ENCODE measurements at regions not wholly inside any gene's neighbourhood (a gene's known extent, or its start where the extent isn't known, plus 50 kb on each side); places are given as distances from the start of the nearest gene placed in this dataset.

GRCh38 chr1:14037101-14037847, 337.3 kb downstream of the PRDM2 start:
- CTCF ChIA-PET: no interaction called here
- H3K4me3 ChIP-seq (ENCODE audit: low read depth, low read length): no peak overlapping the region
- DNase-seq (ENCODE audit: low read depth, low spot score): no peak
- no peak for TF ChIP-seq CTCF (IDR thresholded peaks at IDR 0.05; ENCODE audit: insufficient read depth, low read length, missing control alignments)
- POLR2A ChIA-PET: no interaction called here

DNA sequence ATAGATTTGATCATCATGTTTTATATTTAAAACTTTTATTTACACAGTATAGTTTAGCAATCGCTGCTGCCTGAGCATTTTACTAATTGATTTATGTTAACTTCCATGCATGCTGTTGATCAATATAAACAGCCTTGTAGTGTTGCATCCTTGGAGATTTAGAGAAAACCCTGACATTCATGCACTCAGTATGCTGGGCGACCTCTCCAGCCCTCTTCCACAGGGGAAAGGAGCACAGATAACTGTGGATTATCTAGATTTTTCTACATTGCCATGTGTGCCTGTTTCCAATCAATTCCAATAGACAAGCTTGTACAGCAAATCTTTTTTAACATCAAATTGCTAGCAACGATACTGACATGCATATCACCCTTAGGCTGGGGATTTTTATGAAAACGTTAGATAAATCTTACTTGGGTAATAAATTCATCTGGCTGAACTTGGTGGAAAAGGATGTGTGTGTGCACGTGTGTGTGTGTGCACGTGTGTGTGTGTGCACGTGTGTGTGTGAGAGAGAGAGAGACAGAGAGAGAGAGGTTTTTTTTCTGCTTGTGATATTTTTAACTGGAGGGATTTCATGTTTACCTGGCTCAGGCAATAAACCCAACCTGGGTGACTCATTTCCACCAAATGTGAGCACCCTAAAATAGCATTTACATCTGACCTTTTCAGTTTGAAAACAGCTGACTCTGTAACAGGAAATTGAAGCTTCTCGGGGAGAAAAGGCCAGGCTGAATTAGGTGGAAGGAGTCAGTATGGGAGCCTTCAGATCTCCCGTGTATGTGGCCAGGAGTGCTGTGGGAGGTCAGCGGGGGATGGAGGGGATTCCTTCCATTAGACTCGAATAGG, 339.8 kb downstream of the PRDM2 start:
- POLR2A ChIA-PET: no interaction called here
- no peak for TF ChIP-seq CTCF (IDR thresholded peaks at IDR 0.05; ENCODE audit: insufficient read depth, low read length, missing control alignments)
- DNase-seq (ENCODE audit: low read depth, low spot score): no peak
- CTCF ChIA-PET: no interaction called here
- no peak overlapping the region for H3K4me3 ChIP-seq (ENCODE audit: low read depth, low read length)

DNA sequence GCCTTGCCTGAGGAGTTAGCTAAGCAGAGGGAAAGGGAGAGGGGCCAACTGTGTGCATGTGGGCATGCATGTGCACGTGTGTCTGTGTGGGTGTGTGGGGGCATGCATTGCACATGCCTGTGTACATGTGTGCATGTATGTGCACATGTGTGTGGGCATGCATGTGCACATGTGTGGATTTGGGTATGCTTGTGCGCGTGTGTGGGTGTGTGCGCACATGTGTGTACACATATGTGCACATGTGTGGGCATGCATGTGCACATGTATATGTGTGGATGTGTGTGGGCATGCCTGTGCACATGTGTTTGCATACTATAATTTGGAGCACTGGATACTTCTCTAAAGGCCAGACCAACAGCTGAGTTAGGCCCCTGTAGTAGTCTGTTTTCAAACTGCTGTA, 350.0 kb downstream of the PRDM2 start:
- CTCF ChIA-PET: no interaction called here

DNA sequence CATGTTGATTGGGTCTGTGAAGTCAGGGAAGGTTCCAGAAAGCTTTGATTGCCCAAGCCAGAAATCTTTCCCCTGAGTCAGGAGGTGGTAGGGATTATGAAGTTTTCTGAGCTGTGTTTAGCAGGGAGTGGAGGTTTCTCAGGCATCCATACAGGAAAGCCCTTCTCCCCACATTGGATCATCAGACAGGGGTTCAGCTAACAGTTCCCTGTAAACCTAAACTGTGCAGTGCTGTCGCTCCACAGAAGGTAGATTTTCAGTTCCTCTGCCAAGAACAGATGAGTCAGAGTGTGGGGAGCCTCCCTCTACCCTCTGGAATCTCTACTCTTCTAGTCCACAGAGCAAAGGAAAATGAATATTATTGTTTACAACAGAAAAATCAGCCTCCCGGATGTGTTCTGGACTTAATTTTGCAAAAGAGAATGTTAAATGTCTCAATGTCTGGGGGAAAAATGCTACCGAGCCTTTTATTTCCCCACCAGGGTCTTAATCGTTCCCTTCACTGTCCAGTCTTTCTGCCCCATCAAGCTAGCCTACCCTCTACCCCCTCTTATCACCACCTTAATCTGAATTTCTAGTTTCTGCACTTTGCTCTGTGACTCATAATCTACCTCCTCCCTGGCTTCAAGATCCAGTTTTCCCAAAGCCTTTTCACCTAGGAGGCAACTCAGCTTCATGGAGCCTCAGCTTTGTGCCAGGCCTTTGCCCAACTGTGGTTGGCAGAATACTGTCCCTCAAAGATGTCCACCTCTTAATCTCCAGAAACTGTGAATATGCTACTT, 355.6 kb downstream of the PRDM2 start:
- H3K4me3 ChIP-seq (ENCODE audit: low read depth, low read length): no peak overlapping the region
- ChIA-PET POLR2A (no interaction called here), CTCF (no interaction called here)
- no peak for TF ChIP-seq CTCF (IDR thresholded peaks at IDR 0.05; ENCODE audit: insufficient read depth, low read length, missing control alignments)
- no peak for DNase-seq (ENCODE audit: low read depth, low spot score)

More for the DNA sequence above, 350.0 kb downstream of the PRDM2 start:
- POLR2A ChIA-PET: no interaction called here
- TF ChIP-seq CTCF (IDR thresholded peaks at IDR 0.05; ENCODE audit: insufficient read depth, low read length, missing control alignments): no peak
- DNase-seq (ENCODE audit: low read depth, low spot score): no peak
- no peak overlapping the region for H3K4me3 ChIP-seq (ENCODE audit: low read depth, low read length)

DNA sequence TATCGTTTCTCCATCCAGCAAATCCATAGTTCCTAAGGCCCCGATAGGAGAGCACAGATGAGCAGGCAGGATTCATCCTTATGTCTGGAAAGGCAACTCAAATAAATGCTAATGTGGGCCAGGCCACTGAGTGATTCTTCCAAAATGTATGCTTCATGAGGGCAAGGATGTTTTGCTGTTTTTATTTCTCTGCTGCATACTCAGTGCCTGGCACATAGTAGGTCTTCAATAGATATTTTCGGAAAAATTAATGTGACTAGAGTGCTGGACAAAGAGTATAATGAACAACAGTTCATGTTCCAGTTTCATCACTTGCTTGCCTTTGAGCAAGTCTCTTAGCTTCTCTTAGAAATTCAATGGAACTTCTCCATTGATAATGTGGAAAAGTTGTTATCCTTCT, 357.7 kb downstream of the PRDM2 start:
- ChIA-PET CTCF (no interaction called here), POLR2A (no interaction called here)
- no peak for TF ChIP-seq CTCF (IDR thresholded peaks at IDR 0.05; ENCODE audit: insufficient read depth, low read length, missing control alignments)
- no peak for DNase-seq (ENCODE audit: low read depth, low spot score)
- H3K4me3 ChIP-seq (ENCODE audit: low read depth, low read length): no peak overlapping the region

- CTCF ChIA-PET: no interaction called here
- POLR2A ChIA-PET: no interaction called here
- no peak for DNase-seq (ENCODE audit: low read depth, low spot score)
- H3K4me3 ChIP-seq (ENCODE audit: low read depth, low read length): no peak overlapping the region
- TF ChIP-seq CTCF (IDR thresholded peaks at IDR 0.05; ENCODE audit: insufficient read depth, low read length, missing control alignments): no peak
Observed at GRCh38 chr1:14061204-14061603, 361.2 kb downstream of the PRDM2 start.
